H1 (cell line): ENCODE measurements at regions not wholly inside any gene's neighbourhood (a gene's known extent, or its start where the extent isn't known, plus 50 kb on each side); places are given as distances from the start of the nearest gene placed in this dataset.

Source experiments
- ATF3 ChIP-seq: IDR thresholded peaks from 2 replicates; pipeline ENCODE4 v1.6.1; 2011; ENCODE audit warnings: low read depth, mild to moderate bottlenecking, low read length; ENCODE audit not compliant: insufficient read depth
- CHD7 ChIP-seq: fragments of 300-600 bp; sonication (generic); IDR thresholded peaks from 2 replicates; pipeline ENCODE4 v1.7.1; 2012; ENCODE audit warnings: low read length, moderate library complexity, mild to moderate bottlenecking, inconsistent platforms; ENCODE audit not compliant: insufficient replicate concordance
- GABPA ChIP-seq: IDR thresholded peaks from 2 replicates; pipeline ENCODE4 v1.6.1; 2011; ENCODE audit warnings: mild to moderate bottlenecking, low read length, moderate library complexity, borderline replicate concordance; ENCODE audit not compliant: insufficient read depth
- MAFK ChIP-seq: IDR thresholded peaks from 2 replicates; pipeline ENCODE4 v1.6.1; 2012; ENCODE audit warnings: low read depth, mild to moderate bottlenecking, improper control_type of control experiment, low read length
- NRF1 ChIP-seq: IDR thresholded peaks from 2 replicates; pipeline ENCODE4 v1.6.1; 2011; ENCODE audit warnings: mild to moderate bottlenecking, low read depth, low read length, improper control_type of control experiment
- POLR2A ChIP-seq, 2 experiments: IDR thresholded peaks; 1 replicate in 1 of 2; 2 replicates in 1 of 2; pipeline ENCODE4 v1.6.1; 2011; ENCODE audit warnings: low read depth in 2 of 2, low read length in 2 of 2, mild to moderate bottlenecking in 2 of 2; ENCODE audit errors: control extremely low read depth in 1 of 2
- RAD21 ChIP-seq, 2 experiments: IDR thresholded peaks in 1 of 2; conservative IDR thresholded peaks in 1 of 2; 2 replicates each; pipeline ENCODE4 v1.6.1; 2011; ENCODE audit warnings: low read depth in 2 of 2, low read length in 2 of 2, improper control_type of control experiment in 1 of 2, inconsistent platforms in 1 of 2, mild to moderate bottlenecking in 1 of 2, moderate library complexity in 1 of 2
- SAP30 ChIP-seq: fragments of 300-600 bp; sonication (generic); IDR thresholded peaks from 2 replicates; pipeline ENCODE4 v1.7.1; 2012; ENCODE audit warnings: low read length, moderate library complexity, mild to moderate bottlenecking, inconsistent platforms; ENCODE audit not compliant: insufficient read depth, insufficient replicate concordance
- SP2 ChIP-seq: IDR thresholded peaks from 2 replicates; pipeline ENCODE4 v1.6.1; 2012; ENCODE audit warnings: mild to moderate bottlenecking, low read length, inconsistent platforms
- SUZ12 ChIP-seq: fragments of 200-600 bp; sonication (generic); IDR thresholded peaks from 2 replicates; pipeline ENCODE4 v1.6.1; 2012; ENCODE audit warnings: mild to moderate bottlenecking, inconsistent platforms, low read length, moderate library complexity, mixed read lengths
- TBP ChIP-seq: IDR thresholded peaks from 2 replicates; pipeline ENCODE4 v1.6.1; 2011; ENCODE audit warnings: low read depth, low read length, improper control_type of control experiment

GRCh38 chr20:63114693-63115311, 101.1 kb downstream of the YTHDF1 start (continued):
- no peak for TF ChIP-seq CHD7
- TF ChIP-seq TBP, result no peak
- no peak for TF ChIP-seq POLR2A (IDR thresholded peaks at IDR 0.05; ENCODE audit: control extremely low read depth in 1 of 2, low read depth in 2 of 2, low read length in 2 of 2)
- TF ChIP-seq NRF1, result no peak
- TF ChIP-seq SAP30, result no peak
- TF ChIP-seq SP2, result no peak
- no peak for TF ChIP-seq RAD21 (IDR thresholded peaks at IDR 0.05 in 1 of 2, conservative IDR thresholded peaks at IDR 0.05 in 1 of 2; ENCODE audit: low read depth in 2 of 2, low read length in 2 of 2)
- TF ChIP-seq MAFK, result no peak
- TF ChIP-seq ATF3, result no peak
- no peak for TF ChIP-seq SUZ12
- no peak for TF ChIP-seq GABPA
